Mammary epithelial cell (primary cell): ENCODE measurements at regions not wholly inside any gene's neighbourhood (a gene's known extent, or its start where the extent isn't known, plus 50 kb on each side); places are given as distances from the start of the nearest gene placed in this dataset.
"Not testable (repeated sequence)": the region's sequence is repeated elsewhere in the genome, so short reads cannot be mapped to it uniquely, and the experiment has no call there.

ENCODE experiments used
- CTCF ChIP-seq, 2 donors: IDR thresholded peaks in 1 of 2; conservative IDR thresholded peaks in 1 of 2; 2 replicates each; pipeline ENCODE4 v1.5.1; 2011 to 2012; ENCODE audit warnings: inconsistent platforms in 2 of 2, low read length in 2 of 2, mild to moderate bottlenecking in 2 of 2, control low read depth in 1 of 2, low read depth in 1 of 2; ENCODE audit not compliant: insufficient read depth in 1 of 2; ENCODE audit errors: extremely low read depth in 1 of 2
- EZH2 ChIP-seq: IDR thresholded peaks from 2 replicates; pipeline ENCODE4 v1.6.1; 2012; ENCODE audit warnings: low read length, inconsistent platforms, borderline replicate concordance

DNA sequence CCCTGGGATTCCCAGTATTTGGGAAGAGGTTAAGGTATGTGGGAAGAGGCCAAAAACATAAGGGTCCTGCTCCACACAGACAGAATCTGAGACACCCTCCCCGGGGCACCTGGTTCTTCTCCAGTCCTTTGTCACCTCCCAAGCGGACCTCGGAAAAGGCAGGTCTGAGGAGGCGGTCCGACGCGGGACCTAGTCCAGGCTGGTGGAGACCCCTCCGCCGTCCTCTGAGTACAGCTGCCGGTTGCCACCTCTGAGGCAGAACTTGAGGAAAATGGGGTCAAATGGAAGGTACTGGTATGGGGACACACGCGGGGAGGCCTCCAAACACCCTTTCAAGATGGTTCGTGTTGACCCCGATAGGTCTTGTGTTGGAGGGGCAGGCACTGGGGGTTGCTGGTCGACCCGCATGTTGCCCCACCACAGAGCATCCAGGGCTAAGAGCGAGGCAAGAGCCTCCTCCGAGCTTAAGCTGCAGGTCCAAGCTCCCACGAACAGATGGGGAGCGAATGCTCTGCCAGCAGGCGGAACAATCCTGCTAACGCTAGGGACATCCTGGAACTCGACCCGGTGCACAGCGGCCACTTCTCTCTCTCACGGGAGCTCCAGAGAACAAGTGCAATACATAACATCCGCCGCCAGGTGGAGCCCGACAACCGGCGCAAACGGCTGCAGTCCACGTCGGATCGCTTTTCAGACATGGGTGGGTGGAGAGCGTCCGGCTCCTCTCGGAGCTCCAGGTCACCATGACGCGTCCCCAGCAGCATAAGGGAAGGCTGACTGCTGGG lies 559.8 kb downstream of the SPATA31A6 start:
- peak; percentile 54 to 89 for TF ChIP-seq CTCF (conservative IDR thresholded peaks at IDR 0.05 in 1 of 2, IDR thresholded peaks at IDR 0.05 in 1 of 2; ENCODE audit: extremely low read depth in 1 of 2, insufficient read depth in 1 of 2, low read depth in 1 of 2, low read length in 2 of 2)
- not testable (repeated sequence) for TF ChIP-seq EZH2
